Body of pancreas (tissue), 4 donors: ENCODE measurements at regions not wholly inside any gene's neighbourhood (a gene's known extent, or its start where the extent isn't known, plus 50 kb on each side); places are given as distances from the start of the nearest gene placed in this dataset.
"Not testable (repeated sequence)": the region's sequence is repeated elsewhere in the genome, so short reads cannot be mapped to it uniquely, and the experiment has no call there.

Experiments
- ATAC-seq: fragments of 150-250 bp; one replicate; pipeline ENCODE4 v1.9.1; 2016
- DNase-seq, 4 donors: peaks; one replicate each; pipeline ENCODE4 v3.0.0-alpha.2; 2019
- H3K27ac ChIP-seq, 4 donors: fragments of 200-600 bp; sonication (generic); 1 replicate in 3 of 4; 2 replicates in 1 of 4; pipeline versions ENCODE4 v1.5.1 to v1.6.1; 2016 to 2019; ENCODE audit warnings: mild to moderate bottlenecking in 1 of 4, mixed read lengths in 1 of 4, moderate library complexity in 1 of 4
- H3K27me3 ChIP-seq, 2 donors: fragments of 200-600 bp; sonication (generic); one replicate each; pipeline ENCODE4 v1.6.0; 2016; ENCODE audit warnings: mild to moderate bottlenecking in 1 of 2
- H3K36me3 ChIP-seq, 2 donors: fragments of 200-600 bp; sonication (generic); replicated peaks in 1 of 2; 2 replicates each; pipeline ENCODE4 v1.5.1; 2016; ENCODE audit warnings: low read depth in 2 of 2; ENCODE audit not compliant: insufficient read depth in 1 of 2
- H3K4me1 ChIP-seq: fragments of 200-600 bp; sonication (generic); one replicate; pipeline ENCODE4 v1.6.0; 2016
- H3K4me3 ChIP-seq, 2 donors: fragments of 200-600 bp; sonication (generic); 1 replicate in 1 of 2; 2 replicates in 1 of 2; pipeline ENCODE4 v1.5.1; 2016 to 2019
- H3K9me3 ChIP-seq, 3 donors: fragments of 200-600 bp; sonication (generic); 1 replicate in 2 of 3; 2 replicates in 1 of 3; pipeline ENCODE4 v1.5.1; 2016
- CTCF ChIP-seq, 7 experiments: fragments of 450-650 bp in 4 of 7; fragments of 200-600 bp in 3 of 7; sonication (generic) in 3 of 7; IDR thresholded peaks; one replicate each; pipeline ENCODE4 v1.5.1; 2016 to 2019; ENCODE audit warnings: antibody characterized with exemption in 7 of 7
- POLR2A ChIP-seq, 3 donors: fragments of 450-650 bp; IDR thresholded peaks; one replicate each; pipeline ENCODE4 v1.6.1; 2016; ENCODE audit warnings: antibody characterized with exemption in 3 of 3, mild to moderate bottlenecking in 2 of 3
- WGBS, 2 donors: methylation state at CpG; one replicate each; pipeline ENCODE4 v1.1.5; 2017; 5-methylcytosine and 5-hydroxymethylcytosine counted together
- intact Hi-C: fragments of 100-400 bp; cut with DNase I; formaldehyde crosslinking; loops from one replicate; pipeline ENCODE4 v1.15.1; 2023

DNA sequence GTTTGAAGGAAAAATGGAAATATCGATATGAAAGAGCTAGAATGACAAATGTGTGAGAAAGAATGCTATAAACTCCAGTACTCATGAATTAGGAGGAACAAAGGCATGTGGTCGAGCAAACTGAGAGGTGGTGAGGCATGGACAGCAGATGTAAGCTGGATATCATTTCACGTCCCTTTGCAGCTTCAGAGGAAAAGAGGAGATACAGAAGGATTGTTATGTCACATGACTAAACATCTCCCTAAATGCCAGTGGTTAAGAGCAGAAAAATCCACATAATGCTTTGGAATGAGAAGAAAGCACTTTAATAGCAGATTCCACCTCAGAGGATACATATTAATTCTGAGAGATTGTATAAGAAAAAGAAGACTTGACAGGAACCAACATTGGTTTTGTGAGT, 248.7 kb downstream of the ZIC4 start:
- H3K36me3 ChIP-seq, result no peaks in the 10 kb centered on the region
- no peak for DNase-seq
- H3K4me3 ChIP-seq, result no peak overlapping the region
- WGBS, 2 donors, result 37 to 45% methylated on average over 3 of the region's 3 CpGs
- no peaks in the 10 kb centered on the region for H3K4me1 ChIP-seq
- intact Hi-C loops, result no loop called here
- no peak for TF ChIP-seq POLR2A (IDR thresholded peaks at IDR 0.05)
- TF ChIP-seq CTCF (IDR thresholded peaks at IDR 0.05), result no peak
- no peaks in the 10 kb centered on the region for H3K27me3 ChIP-seq
- no peaks in the 10 kb centered on the region for H3K9me3 ChIP-seq
- no peak for ATAC-seq
- no peak overlapping the region for H3K27ac ChIP-seq

GRCh38 chr3:147154988-147155387, 251.4 kb downstream of the ZIC4 start:
- H3K36me3 ChIP-seq, H3K4me3 ChIP-seq, ATAC-seq, H3K27ac ChIP-seq, H3K4me1 ChIP-seq, H3K27me3 ChIP-seq, intact Hi-C loops, H3K9me3 ChIP-seq, DNase-seq: not testable (repeated sequence)
- 82 to 86% methylated on average over 10 of the region's 10 CpGs for WGBS, 2 donors

DNA sequence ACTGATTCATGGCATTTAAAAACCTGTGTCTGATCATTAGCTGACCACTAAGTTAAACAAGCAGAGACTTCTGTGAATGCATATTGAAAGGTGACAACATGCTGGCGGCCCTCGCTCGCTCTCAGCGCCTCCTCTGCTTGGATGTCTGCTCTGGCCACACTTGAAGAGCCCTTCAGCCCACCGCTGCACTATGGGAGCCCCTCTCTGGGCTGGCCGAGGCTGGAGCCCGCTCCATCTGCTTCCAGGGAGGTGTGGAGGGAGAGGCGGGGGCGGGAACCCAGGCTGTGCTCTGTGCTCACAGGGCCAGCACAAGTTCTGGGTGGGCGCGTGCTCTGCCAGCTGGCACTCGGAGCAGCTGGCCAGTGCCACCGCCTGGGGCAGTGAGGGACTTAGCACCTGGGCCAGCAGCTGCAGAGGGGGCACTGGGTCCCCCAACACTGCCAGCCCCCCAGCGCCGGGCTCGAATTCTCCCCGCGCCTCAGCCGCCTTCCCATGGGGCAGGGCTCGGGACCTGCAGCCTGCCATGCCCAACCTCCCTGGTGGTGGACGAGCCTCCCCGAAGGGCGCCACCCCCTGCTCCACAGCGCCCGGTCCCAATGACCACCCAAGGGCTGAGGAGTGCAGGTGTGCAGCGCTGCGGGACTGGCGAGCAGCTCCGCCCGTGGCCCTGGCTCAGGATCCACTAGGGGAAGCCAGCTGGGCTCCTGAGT, 252.4 kb downstream of the ZIC4 start:
- no peak for ATAC-seq
- Histone ChIP-seq H3K4me3 (no peak overlapping the region), H3K36me3 (no peaks in the 10 kb centered on the region), H3K9me3 (no peaks in the 10 kb centered on the region), H3K4me1 (no peaks in the 10 kb centered on the region), H3K27ac (no peak overlapping the region), H3K27me3 (no peaks in the 10 kb centered on the region)
- WGBS, 2 donors, result 80 to 89% methylated on average over 18 to 19 of the region's 30 CpGs
- TF ChIP-seq POLR2A (IDR thresholded peaks at IDR 0.05) (no peak), CTCF (IDR thresholded peaks at IDR 0.05) (no peak)
- DNase-seq, result no peak
- intact Hi-C loops, result no loop called here

DNA sequence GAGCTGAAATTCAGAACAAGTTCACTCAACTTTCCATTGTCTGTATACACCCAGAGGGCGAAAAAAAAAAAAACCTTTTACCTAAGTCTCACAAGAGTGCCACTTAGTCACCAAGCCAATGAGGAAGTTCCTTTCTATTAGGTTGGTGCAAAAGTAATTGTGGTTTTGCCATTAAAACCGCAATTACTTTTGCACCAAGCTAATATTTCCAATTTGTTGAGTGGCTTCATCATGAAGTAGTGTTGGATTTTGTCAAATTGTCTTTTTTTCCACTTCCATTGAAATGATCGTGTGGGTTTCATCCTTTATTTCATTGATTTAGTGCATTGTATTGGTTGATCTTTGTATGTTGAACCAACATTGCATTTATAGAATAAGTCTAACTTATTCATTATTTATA, 253.9 kb downstream of the ZIC4 start:
- WGBS, 2 donors, result 55 to 56% methylated on average over 3 of the region's 3 CpGs
- Histone ChIP-seq H3K36me3 (no peaks in the 10 kb centered on the region), H3K4me3 (no peak overlapping the region), H3K9me3 (no peaks in the 10 kb centered on the region), H3K27ac (no peak overlapping the region), H3K27me3 (no peaks in the 10 kb centered on the region), H3K4me1 (no peaks in the 10 kb centered on the region)
- no peak for ATAC-seq
- no peak for TF ChIP-seq POLR2A (IDR thresholded peaks at IDR 0.05)
- intact Hi-C loops, result no loop called here
- DNase-seq, result no peak

- WGBS, 2 donors, result 69 to 86% methylated on average over 2 of the region's 2 CpGs
- no peaks in the 10 kb centered on the region for H3K27me3 ChIP-seq
- no peak overlapping the region for H3K4me3 ChIP-seq
- ATAC-seq (no peak), DNase-seq (no peak)
- TF ChIP-seq CTCF (IDR thresholded peaks at IDR 0.05), result no peak
- no peak for TF ChIP-seq POLR2A (IDR thresholded peaks at IDR 0.05)
- no peaks in the 10 kb centered on the region for H3K36me3 ChIP-seq
- H3K27ac ChIP-seq, result no peak overlapping the region
- no peaks in the 10 kb centered on the region for H3K4me1 ChIP-seq
- intact Hi-C loops, result no loop called here
- no peaks in the 10 kb centered on the region for H3K9me3 ChIP-seq
Observed at GRCh38 chr3:147141516-147142288, 264.6 kb downstream of the ZIC4 start.
